SK-N-MC (cell line): ENCODE measurements at regions not wholly inside any gene's neighbourhood (a gene's known extent, or its start where the extent isn't known, plus 50 kb on each side); places are given as distances from the start of the nearest gene placed in this dataset.

Experiments
- DNase-seq: peaks from one replicate; pipeline ENCODE4 v3.0.0-alpha.2; 2011; ENCODE audit warnings: low read depth, low spot score
- H3K27ac ChIP-seq: fragments of 200-600 bp; sonication (generic); 2 replicates; pipeline ENCODE4 v1.5.1; 2016; ENCODE audit warnings: mixed run types
- H3K36me3 ChIP-seq: fragments of 200-600 bp; sonication (generic); 2 replicates; pipeline ENCODE4 v1.6.1; 2017; ENCODE audit warnings: antibody characterized with exemption, low read length, mixed read lengths; ENCODE audit not compliant: insufficient read depth
- H3K4me3 ChIP-seq: fragments of 200-600 bp; sonication (generic); 2 replicates; pipeline ENCODE4 v1.5.1; 2016
- H3K9ac ChIP-seq: fragments of 200-600 bp; sonication (generic); 2 replicates; pipeline ENCODE4 v1.8.0; 2017; ENCODE audit warnings: mixed run types, mixed read lengths; ENCODE audit not compliant: insufficient read length
- H3K9me3 ChIP-seq: fragments of 200-600 bp; sonication (generic); 2 replicates; pipeline ENCODE4 v1.6.1; 2017; ENCODE audit warnings: low read depth, mild to moderate bottlenecking, antibody characterized with exemption, low read length, moderate library complexity, mixed read lengths
- EZH2 ChIP-seq: fragments of 200-600 bp; sonication (generic); IDR thresholded peaks from one replicate; pipeline ENCODE4 v1.6.1; 2017; ENCODE audit warnings: antibody characterized with exemption
- FOXP2 ChIP-seq: optimal IDR thresholded peaks from 2 replicates; pipeline ENCODE3; 2011; ENCODE audit warnings: mild to moderate bottlenecking, moderate library complexity; ENCODE audit not compliant: insufficient read depth; ENCODE audit errors: extremely low read length, control extremely low read depth
- POLR2AphosphoS5 ChIP-seq: IDR thresholded peaks from 2 replicates; pipeline ENCODE4 v1.6.1; 2012; ENCODE audit warnings: mild to moderate bottlenecking, low read depth, low read length, borderline replicate concordance

DNA sequence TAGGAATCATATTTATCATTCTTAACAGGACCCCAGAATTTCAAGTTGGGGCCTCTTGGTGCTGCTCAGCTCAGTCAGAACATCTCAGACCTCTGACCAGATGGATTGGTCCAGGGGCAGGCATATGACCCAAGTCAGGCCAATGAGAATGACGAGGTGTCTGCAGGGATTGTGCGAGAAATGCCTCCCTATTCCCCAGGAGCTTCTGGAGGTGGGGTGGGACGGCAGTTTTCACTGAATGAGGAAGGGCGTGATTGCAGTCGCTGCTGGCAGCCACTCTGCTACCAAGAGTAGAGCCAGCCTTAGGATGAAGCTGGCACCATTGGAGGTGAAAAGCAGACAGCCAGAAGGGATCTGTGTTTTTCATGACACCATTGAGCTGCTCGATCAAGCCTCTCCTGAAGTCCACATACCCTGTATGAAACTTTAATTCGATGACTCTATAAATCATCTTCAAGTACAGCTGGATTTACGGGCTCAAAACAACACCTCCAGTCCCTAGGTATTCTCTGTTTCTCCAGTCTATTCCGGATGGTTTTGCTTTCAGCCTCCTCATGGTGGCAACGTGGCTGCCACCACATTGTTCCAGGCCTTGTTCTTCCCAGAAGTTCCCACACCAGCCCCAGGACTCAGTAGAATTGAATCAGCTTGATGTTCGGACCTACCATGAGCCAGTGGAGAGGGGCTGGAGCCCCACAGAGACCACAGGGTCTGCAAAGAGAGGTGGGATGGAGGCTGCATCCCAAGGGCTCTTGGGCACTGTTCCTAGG is 70.2 kb upstream of the ADAMTS2 start:
- Histone ChIP-seq H3K27ac (no peak overlapping the region), H3K9ac (no peak overlapping the region), H3K9me3 (no peaks in the 10 kb centered on the region), H3K36me3 (no peaks in the 10 kb centered on the region), H3K4me3 (no peak overlapping the region)
- no peak for DNase-seq
- TF ChIP-seq POLR2AphosphoS5 (no peak), FOXP2 (no peak), EZH2 (no peak)

DNA sequence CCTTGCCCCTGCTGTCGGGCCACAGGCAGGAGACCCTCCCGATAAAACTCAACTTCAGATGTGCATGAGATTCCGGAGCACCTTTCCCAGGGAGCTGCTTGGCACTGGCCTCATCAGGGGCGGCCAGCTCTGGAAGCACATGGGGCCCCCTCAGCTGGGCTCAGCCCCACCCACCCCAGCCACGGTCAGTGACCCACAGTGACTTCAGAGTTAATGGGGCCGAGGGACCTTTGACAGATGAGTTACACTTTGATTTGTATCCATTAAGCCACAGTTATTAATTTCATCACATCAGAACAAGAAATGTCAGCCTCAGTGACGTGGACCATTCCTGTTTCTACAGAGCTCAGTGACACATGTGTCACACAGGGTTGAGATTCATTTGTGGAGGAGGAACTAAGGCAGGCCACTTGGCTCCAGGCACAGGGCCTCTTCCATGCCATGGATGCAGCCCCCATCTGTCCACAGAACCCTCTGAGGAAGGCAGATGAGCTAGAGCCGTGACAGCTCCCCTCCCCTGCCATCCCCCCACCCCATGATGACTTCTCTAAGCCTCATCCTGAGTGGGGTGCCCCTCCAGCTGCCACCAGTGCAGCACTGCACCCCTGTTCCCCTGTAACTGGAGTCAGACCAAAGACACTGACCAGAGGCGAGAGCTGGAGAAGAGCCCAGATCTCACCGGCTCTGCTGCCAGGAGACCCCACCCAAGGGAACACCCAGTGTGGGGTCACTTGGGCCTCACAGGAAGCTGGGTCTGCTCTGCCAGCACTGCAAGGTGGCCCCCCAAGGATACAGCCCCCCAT is 69.4 kb upstream of the ADAMTS2 start:
- TF ChIP-seq EZH2 (no peak), FOXP2 (no peak), POLR2AphosphoS5 (no peak)
- Histone ChIP-seq H3K36me3 (no peaks in the 10 kb centered on the region), H3K9me3 (no peaks in the 10 kb centered on the region), H3K4me3 (no peak overlapping the region), H3K27ac (no peak overlapping the region), H3K9ac (no peak overlapping the region)
- DNase-seq = no peak

DNA sequence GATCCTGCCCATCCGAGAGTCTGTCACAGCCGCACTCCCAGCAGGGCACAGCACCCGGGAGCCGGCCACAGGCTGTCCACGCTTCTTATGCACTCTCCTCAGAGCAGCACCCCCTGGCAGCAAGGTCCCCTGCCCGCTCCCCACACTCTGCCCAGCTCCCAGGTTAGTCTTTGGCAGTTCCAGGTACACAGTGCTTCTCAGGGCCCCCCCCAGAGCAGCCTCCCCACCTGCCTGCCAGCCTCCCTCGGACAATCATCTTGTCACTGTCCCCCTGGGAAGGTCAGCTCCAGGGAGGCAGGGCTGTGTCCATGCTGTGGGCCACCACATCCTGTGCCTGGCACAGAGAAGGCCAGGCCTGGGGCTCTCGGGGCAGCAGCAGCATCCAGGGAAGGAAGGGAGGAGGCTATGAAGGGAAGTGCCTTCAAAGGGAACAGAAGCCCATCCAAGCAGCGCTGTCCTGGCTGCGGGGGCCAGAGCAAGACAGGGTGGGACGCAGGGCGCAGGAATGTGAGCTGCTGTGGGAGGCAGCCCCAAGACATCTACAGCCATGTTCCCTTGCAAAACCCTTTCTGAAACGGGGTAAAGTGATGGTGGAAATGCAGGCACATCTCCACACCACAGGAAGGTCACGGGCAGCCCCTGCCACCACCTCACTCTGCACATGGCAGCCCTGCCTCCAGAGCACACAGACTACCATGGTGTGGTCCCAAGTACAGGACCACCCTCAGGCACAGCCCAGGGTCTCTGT is 68.6 kb upstream of the ADAMTS2 start:
- Histone ChIP-seq H3K36me3 (no peaks in the 10 kb centered on the region), H3K9ac (no peak overlapping the region), H3K4me3 (no peak overlapping the region), H3K27ac (no peak overlapping the region), H3K9me3 (no peaks in the 10 kb centered on the region)
- TF ChIP-seq POLR2AphosphoS5 (no peak), EZH2 (no peak), FOXP2 (no peak)
- no peak for DNase-seq

DNA sequence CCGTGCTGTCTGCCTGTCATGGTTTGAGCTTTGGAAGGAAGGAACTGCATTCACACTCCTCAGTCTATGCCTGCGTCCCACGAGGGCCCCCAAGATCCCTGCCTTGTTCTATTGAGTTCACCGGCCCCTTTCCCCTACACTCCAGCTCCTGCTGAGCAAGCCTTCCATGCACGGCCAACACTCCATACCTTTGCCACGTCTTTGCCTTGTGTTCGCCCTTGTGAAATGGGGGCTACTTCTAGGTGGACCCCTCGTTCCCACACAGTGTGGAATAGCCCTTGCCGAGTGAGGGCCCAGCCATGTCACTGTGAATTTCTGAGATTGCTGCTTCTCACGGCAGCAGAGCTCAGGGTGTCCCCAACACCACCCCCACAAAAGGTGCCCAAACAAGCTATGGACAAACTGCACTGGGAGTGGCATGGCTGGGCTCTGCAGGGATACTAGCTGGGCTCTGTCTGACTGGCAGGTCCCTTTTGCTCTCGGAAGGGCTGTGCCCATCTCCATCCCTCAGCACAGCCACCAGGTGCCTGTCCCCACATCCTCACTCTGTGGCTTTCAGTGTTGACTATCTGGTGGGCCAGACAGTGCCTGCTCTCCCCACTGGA is 67.9 kb upstream of the ADAMTS2 start:
- Histone ChIP-seq H3K36me3 (no peaks in the 10 kb centered on the region), H3K9ac (no peak overlapping the region), H3K9me3 (no peaks in the 10 kb centered on the region), H3K4me3 (no peak overlapping the region), H3K27ac (no peak overlapping the region)
- TF ChIP-seq EZH2 (no peak), POLR2AphosphoS5 (no peak), FOXP2 (no peak)
- DNase-seq = no peak

DNA sequence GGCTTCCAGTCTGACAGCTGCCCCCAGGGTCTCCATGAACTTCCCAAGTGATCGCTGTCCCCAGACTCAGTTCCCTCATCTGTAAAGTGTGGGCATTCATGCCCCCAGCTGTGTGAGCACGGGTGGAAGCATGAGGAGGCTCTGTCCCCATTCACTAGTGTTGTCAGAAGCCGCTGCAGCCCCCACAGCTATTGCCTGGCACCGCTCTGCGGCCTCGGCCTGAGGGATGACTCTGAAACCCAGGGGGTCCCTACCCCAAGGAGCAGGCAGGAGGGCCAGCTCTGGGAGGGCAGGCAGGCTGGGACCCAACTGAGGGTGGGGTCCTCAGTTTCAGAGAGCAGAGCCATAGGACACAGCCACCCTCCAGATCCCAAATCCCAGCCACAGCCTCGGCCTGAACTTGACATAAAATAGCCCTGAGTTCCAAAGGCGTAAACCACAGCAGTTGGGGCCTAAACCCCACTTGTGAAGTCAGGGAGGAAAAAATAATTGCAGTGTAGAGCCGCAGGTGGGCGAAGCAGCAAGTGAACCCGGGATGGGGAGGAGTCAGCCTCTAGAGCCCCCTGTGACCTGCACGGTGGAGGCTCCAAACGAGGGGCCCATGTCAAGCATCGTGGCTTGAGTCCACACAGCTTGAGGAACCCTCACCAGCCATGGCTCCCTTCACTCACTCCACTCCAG is 66.0 kb upstream of the ADAMTS2 start:
- TF ChIP-seq FOXP2 = no peak
- TF ChIP-seq EZH2 = no peak
- TF ChIP-seq POLR2AphosphoS5 = no peak
- Histone ChIP-seq H3K27ac (no peak overlapping the region), H3K36me3 (no peaks in the 10 kb centered on the region), H3K9ac (no peak overlapping the region), H3K9me3 (no peaks in the 10 kb centered on the region), H3K4me3 (no peak overlapping the region)
- no peak for DNase-seq

DNA sequence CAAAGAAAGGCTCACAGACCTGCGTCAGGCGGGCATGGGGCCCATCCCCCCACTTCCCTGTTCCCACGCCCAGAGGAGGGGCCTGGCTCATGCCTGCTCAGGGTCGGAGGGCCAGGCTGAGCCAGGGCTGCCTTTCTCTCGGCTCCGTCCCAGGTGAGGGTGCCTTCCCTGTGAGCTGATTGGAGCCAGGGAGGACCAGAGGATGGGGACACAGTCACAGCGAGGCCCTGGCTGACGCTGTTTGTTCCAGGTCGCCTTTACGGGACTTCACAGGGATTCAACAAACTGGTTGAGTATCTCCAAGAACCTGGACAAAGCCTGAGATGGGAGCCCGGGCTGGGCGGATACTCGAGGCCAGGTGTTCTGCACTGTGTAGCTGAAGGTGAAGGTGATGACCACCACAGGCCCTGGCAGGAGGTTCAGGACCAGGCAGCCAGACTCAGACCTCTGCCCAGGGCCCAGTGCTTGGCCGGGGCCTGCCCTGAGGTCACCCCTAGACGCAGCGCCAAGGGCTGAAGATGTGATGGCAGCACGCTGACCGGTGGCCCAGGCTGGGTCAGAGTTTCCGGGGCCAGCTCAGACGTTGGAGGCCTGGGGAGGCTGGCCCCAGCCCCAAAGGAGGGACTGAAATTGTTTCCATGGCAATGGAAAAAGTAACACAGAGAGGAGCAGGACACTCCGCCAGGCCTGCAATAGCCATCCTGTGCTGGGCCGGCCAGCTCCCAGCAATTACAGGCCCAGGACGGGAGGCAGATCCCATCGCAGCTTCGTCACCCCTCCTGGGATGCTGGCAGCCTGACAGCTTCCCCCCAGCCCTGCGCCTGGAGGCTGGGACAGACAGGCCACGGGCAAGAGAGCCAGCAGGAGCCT is 65.3 kb upstream of the ADAMTS2 start:
- H3K4me3 ChIP-seq = no peak overlapping the region
- H3K27ac ChIP-seq = no peak overlapping the region
- H3K9ac ChIP-seq = no peak overlapping the region
- no peaks in the 10 kb centered on the region for H3K36me3 ChIP-seq
- H3K9me3 ChIP-seq = no peaks in the 10 kb centered on the region
- TF ChIP-seq EZH2 = no peak
- TF ChIP-seq FOXP2 = no peak
- TF ChIP-seq POLR2AphosphoS5 = no peak
- no peak for DNase-seq

DNA sequence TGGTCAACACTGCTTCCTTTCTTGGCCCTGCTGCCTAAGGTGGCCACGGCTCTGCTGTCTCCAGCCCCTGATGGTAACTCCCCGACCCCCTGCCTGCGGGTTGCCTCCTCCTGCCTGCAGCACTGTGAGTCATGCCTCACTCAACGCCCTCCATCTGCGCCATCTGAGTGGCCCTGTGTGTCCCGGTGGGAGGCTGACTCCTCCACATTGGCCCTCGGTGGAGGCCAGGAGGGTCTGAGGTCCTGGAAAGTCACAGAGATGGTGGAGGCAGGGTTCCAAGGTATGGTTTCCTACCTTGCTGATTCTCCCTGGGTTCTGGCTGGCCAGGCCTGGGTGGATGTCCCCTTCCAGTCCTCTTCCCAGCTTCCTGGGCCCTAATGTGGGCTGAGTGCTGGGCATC is 64.5 kb upstream of the ADAMTS2 start:
- no peaks in the 10 kb centered on the region for H3K9me3 ChIP-seq
- no peak for TF ChIP-seq FOXP2
- TF ChIP-seq POLR2AphosphoS5 = no peak
- TF ChIP-seq EZH2 = no peak
- H3K9ac ChIP-seq = no peak overlapping the region
- DNase-seq = no peak
- no peaks in the 10 kb centered on the region for H3K36me3 ChIP-seq
- no peak overlapping the region for H3K27ac ChIP-seq
- H3K4me3 ChIP-seq = no peak overlapping the region
